HEK293 (cell line): ENCODE measurements at regions not wholly inside any gene's neighbourhood (a gene's known extent, or its start where the extent isn't known, plus 50 kb on each side); places are given as distances from the start of the nearest gene placed in this dataset.

ENCODE experiments used
- CTCF ChIA-PET: fragments of 350-600 bp; formaldehyde crosslinking; extraction: SDS; loops from one replicate; lab custom pipeline; 2021; ENCODE audit warnings: antibody characterized with exemption; lab: Yijun Ruan, JAX
- POLR2A ChIA-PET: fragments of 300-600 bp; formaldehyde crosslinking; extraction: SDS; loops from one replicate; lab custom pipeline; 2020; ENCODE audit warnings: antibody characterized with exemption, inconsistent platforms; lab: Yijun Ruan, JAX
- H3K27ac ChIP-seq: fragments of 200-500 bp; sonication (Bioruptor generic); 2 replicates; pipeline ENCODE4 v1.5.1; 2014; ENCODE audit warnings: low read depth, low read length, control low read depth, inconsistent platforms; ENCODE audit errors: extremely low read depth
- H3K36me3 ChIP-seq, 2 experiments: fragments of 200-500 bp in 1 of 2; sonication (Bioruptor generic) in 1 of 2; 1 replicate in 1 of 2; 2 replicates in 1 of 2; pipeline ENCODE4 v1.5.1; 2014 to 2017; ENCODE audit warnings: inconsistent platforms in 2 of 2, low read length in 2 of 2; ENCODE audit not compliant: control insufficient read depth in 2 of 2, insufficient read depth in 1 of 2
- H3K4me1 ChIP-seq: fragments of 200-500 bp; sonication (Bioruptor generic); 2 replicates; pipeline ENCODE4 v1.5.1; 2014; ENCODE audit warnings: mild to moderate bottlenecking, low read length, inconsistent platforms; ENCODE audit not compliant: control insufficient read depth, insufficient read depth
- H3K4me3 ChIP-seq: 2 replicates; pipeline ENCODE4 v1.5.1; 2011; ENCODE audit warnings: low read depth, mild to moderate bottlenecking, control low read depth, low read length, moderate library complexity
- H3K9me3 ChIP-seq: fragments of 200-500 bp; sonication (Bioruptor generic); 2 replicates; pipeline ENCODE4 v1.5.1; 2014; ENCODE audit warnings: low read depth, low read length, inconsistent platforms; ENCODE audit not compliant: control insufficient read depth, insufficient read depth
- CTCF ChIP-seq: fragments of 450-650 bp; formaldehyde crosslinking; IDR thresholded peaks from 2 replicates; pipeline ENCODE4 v1.5.1; 2016; ENCODE audit warnings: missing biosample characterization, missing genetic modification characterization
- PRDM1 ChIP-seq: fragments of 450-650 bp; formaldehyde crosslinking; IDR thresholded peaks from 2 replicates; pipeline ENCODE4; 2016; ENCODE audit warnings: missing biosample characterization, missing genetic modification characterization
- SP3 ChIP-seq: fragments of 450-650 bp; formaldehyde crosslinking; IDR thresholded peaks from 2 replicates; pipeline ENCODE4 v1.5.1; 2016; ENCODE audit warnings: missing biosample characterization, missing genetic modification characterization
- ZBTB8A ChIP-seq: fragments of 450-650 bp; formaldehyde crosslinking; IDR thresholded peaks from 2 replicates; pipeline ENCODE4 v1.5.1; 2016; ENCODE audit warnings: missing biosample characterization, missing genetic modification characterization
- ZFP3 ChIP-seq: fragments of 450-650 bp; formaldehyde crosslinking; IDR thresholded peaks from 2 replicates; pipeline ENCODE4 v1.5.1; 2016; ENCODE audit warnings: low read depth, missing biosample characterization, missing genetic modification characterization
- ZNF121 ChIP-seq: fragments of 450-650 bp; formaldehyde crosslinking; IDR thresholded peaks from 2 replicates; pipeline ENCODE4 v1.5.1; 2016; ENCODE audit warnings: missing biosample characterization, missing genetic modification characterization
- ZNF155 ChIP-seq: fragments of 450-650 bp; formaldehyde crosslinking; IDR thresholded peaks from 2 replicates; pipeline ENCODE4 v1.5.1; 2016; ENCODE audit warnings: missing biosample characterization, missing genetic modification characterization
- ZNF175 ChIP-seq: fragments of 450-650 bp; formaldehyde crosslinking; IDR thresholded peaks from 2 replicates; pipeline ENCODE4 v1.5.1; 2016; ENCODE audit warnings: missing biosample characterization, missing genetic modification characterization
- ZNF239 ChIP-seq: fragments of 450-650 bp; formaldehyde crosslinking; IDR thresholded peaks from 2 replicates; pipeline ENCODE4 v1.5.1; 2016; ENCODE audit warnings: missing biosample characterization, missing genetic modification characterization
- ZNF37A ChIP-seq: fragments of 450-650 bp; IDR thresholded peaks from 2 replicates; pipeline ENCODE4 v1.5.1; 2018; ENCODE audit warnings: missing biosample characterization, missing genetic modification characterization
- ZNF404 ChIP-seq: fragments of 450-650 bp; formaldehyde crosslinking; IDR thresholded peaks from 2 replicates; pipeline ENCODE4 v1.5.1; 2017; ENCODE audit warnings: missing biosample characterization, missing genetic modification characterization
- ZNF501 ChIP-seq: fragments of 450-650 bp; formaldehyde crosslinking; IDR thresholded peaks from 2 replicates; pipeline ENCODE4 v1.5.1; 2016; ENCODE audit warnings: missing biosample characterization, missing genetic modification characterization
- ZNF623 ChIP-seq: fragments of 450-650 bp; formaldehyde crosslinking; IDR thresholded peaks from 2 replicates; pipeline ENCODE4 v1.5.1; 2016; ENCODE audit warnings: missing biosample characterization, missing genetic modification characterization
- ZNF624 ChIP-seq: fragments of 450-650 bp; formaldehyde crosslinking; IDR thresholded peaks from 2 replicates; pipeline ENCODE4 v1.5.1; 2017; ENCODE audit warnings: missing biosample characterization, missing genetic modification characterization
- ZNF664 ChIP-seq: fragments of 450-650 bp; formaldehyde crosslinking; IDR thresholded peaks from 2 replicates; pipeline ENCODE4 v1.5.1; 2016; ENCODE audit warnings: missing biosample characterization, missing genetic modification characterization
- ZNF747 ChIP-seq: fragments of 450-650 bp; formaldehyde crosslinking; IDR thresholded peaks from 2 replicates; pipeline ENCODE4 v1.5.1; 2016; ENCODE audit warnings: missing biosample characterization, missing genetic modification characterization
- ZNF768 ChIP-seq: fragments of 450-650 bp; formaldehyde crosslinking; IDR thresholded peaks from 2 replicates; pipeline ENCODE4 v1.5.1; 2018; ENCODE audit warnings: missing biosample characterization, mild to moderate bottlenecking, missing genetic modification characterization
- ZNF776 ChIP-seq: fragments of 450-650 bp; formaldehyde crosslinking; IDR thresholded peaks from 2 replicates; pipeline ENCODE4 v1.5.0; 2017; ENCODE audit warnings: missing biosample characterization, missing genetic modification characterization, borderline replicate concordance
- TF ChIP-seq, protein P1 (sequence below): sonication (generic); formaldehyde crosslinking; IDR thresholded peaks from 2 replicates; pipeline ENCODE4 v1.8.1; 2022; ENCODE audit warnings: mild to moderate bottlenecking, moderate library complexity, missing genetic modification reagents

GRCh38 chr16:86129541-86129940 is 230.6 kb downstream of the IRF8 start:
- CTCF ChIA-PET: interaction anchor here (0.6 kb wide), 1 partner anchor 10 kb away, joined by 3 read pairs; no protein-coding TSS in a partner anchor
- POLR2A ChIA-PET: no interaction called here
- no peak overlapping the region for H3K27ac ChIP-seq
- TF ChIP-seq ZNF624 (tag by site-specific recombination): no peak
- TF ChIP-seq ZNF664 (tag by site-specific recombination): peak; percentile 20; the same call in 1 of the 2 replicates
- no peaks in the 10 kb centered on the region for H3K36me3 ChIP-seq
- H3K9me3 ChIP-seq: no peaks in the 10 kb centered on the region
- no peak overlapping the region for H3K4me3 ChIP-seq
- no peaks in the 10 kb centered on the region; the same call in 1 of the 2 replicates for H3K4me1 ChIP-seq

DNA sequence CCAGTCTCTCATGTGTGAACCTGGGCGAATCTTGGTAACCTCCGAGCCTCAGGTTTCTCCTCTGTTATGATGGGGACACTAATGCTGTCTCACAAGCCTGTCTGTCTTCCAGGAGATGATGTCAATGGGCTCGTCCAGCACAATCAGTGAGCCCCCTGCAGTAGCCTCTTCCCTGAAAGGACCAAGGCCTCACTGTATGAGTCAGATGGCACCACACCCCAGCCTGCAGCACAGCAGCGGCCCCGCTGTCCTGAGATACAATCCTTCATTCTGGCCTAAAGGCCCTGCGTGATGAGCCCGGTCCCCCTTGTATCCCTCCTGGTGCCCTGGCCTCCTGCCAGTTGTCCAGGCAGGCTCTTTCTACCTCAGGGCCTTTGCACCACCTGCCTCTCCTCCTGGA is 234.4 kb downstream of the IRF8 start:
- H3K4me1 ChIP-seq: no peaks in the 10 kb centered on the region; the same call in 1 of the 2 replicates
- TF ChIP-seq, protein P1, sequence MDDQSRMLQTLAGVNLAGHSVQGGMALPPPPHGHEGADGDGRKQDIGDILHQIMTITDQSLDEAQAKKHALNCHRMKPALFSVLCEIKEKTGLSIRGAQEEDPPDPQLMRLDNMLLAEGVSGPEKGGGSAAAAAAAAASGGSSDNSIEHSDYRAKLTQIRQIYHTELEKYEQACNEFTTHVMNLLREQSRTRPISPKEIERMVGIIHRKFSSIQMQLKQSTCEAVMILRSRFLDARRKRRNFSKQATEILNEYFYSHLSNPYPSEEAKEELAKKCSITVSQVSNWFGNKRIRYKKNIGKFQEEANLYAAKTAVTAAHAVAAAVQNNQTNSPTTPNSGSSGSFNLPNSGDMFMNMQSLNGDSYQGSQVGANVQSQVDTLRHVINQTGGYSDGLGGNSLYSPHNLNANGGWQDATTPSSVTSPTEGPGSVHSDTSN (CRISPR knock-in tag): no peak
- TF ChIP-seq ZNF623 (tag by site-specific recombination): peak; percentile 82
- CTCF ChIA-PET: no interaction called here
- H3K27ac ChIP-seq: no peak overlapping the region
- H3K4me3 ChIP-seq: no peak overlapping the region
- no peaks in the 10 kb centered on the region for H3K36me3 ChIP-seq
- POLR2A ChIA-PET: no interaction called here
- no peaks in the 10 kb centered on the region for H3K9me3 ChIP-seq

GRCh38 chr16:86133847-86134375 is 234.9 kb downstream of the IRF8 start:
- ChIA-PET POLR2A (no interaction called here), CTCF (no interaction called here)
- TF ChIP-seq ZNF239 (tag by site-specific recombination) (no peak), ZNF747 (tag by site-specific recombination) (no peak), SP3 (tag by site-specific recombination) (no peak), ZNF768 (tag by site-specific recombination) (no peak), ZBTB8A (tag by site-specific recombination) (no peak), ZNF121 (tag by site-specific recombination) (no peak), ZNF37A (tag by site-specific recombination) (no peak), ZNF155 (tag by site-specific recombination) (no peak), CTCF (tag by site-specific recombination) (no peak), ZNF776 (tag by site-specific recombination) (no peak), ZNF501 (tag by site-specific recombination) (no peak), PRDM1 (tag by site-specific recombination) (no peak), ZNF175 (tag by site-specific recombination) (no peak), ZNF404 (tag by site-specific recombination) (no peak), ZFP3 (tag by site-specific recombination) (no peak)
- H3K4me1 ChIP-seq: no peaks in the 10 kb centered on the region; the same call in 1 of the 2 replicates
- no peak overlapping the region for H3K27ac ChIP-seq
- H3K9me3 ChIP-seq: no peaks in the 10 kb centered on the region
- H3K4me3 ChIP-seq: no peak overlapping the region
- H3K36me3 ChIP-seq: no peaks in the 10 kb centered on the region
